Activated CD4-positive, alpha-beta T cell treated with anti-CD3 and anti-CD28 coated beads for 24 hours (primary cell): ENCODE measurements at regions not wholly inside any gene's neighbourhood (a gene's known extent, or its start where the extent isn't known, plus 50 kb on each side); places are given as distances from the start of the nearest gene placed in this dataset.
"Not testable (repeated sequence)": the region's sequence is repeated elsewhere in the genome, so short reads cannot be mapped to it uniquely, and the experiment has no call there.

ENCODE experiments used
- DNase-seq, 2 donors: peaks; one replicate each; pipeline ENCODE4 v3.0.0-alpha.2; 2020; ENCODE audit warnings: low read depth in 2 of 2

- DNase-seq = no peak
Measured at GRCh38 chr16:35749253-35750141, 2290.1 kb downstream of the TP53TG3F start.

DNA sequence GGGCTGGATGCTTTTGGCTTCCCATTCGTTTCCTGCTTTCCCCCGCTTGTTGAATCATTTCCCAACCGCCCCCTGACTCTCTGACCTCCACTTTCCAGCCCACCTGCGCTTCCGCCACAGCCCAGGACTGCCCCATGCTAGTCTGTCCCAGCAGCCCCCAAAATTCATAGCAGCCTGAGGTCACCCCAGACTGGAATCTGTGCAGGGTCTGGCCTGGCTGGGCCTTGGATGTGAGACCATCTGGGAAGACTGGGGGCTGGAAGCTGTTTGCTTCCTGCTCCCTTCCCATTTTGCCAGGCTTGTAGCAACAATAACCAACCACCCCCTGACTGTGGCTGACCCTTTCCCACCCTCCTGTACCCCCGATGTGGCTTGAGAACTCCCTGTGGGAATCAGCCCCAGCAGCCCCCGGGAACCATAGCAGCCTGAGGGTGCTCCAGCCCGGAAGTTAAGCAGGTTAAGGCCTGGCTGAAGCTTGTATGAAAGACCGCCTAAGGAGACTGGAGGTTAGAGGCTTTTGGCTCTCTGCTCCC is 2290.8 kb downstream of the TP53TG3F start:
- no peak for DNase-seq

GRCh38 chr16:35750701-35751104 is 2291.3 kb downstream of the TP53TG3F start:
- no peak for DNase-seq

GRCh38 chr16:35751191-35751941 is 2292.0 kb downstream of the TP53TG3F start:
- DNase-seq = no peak

GRCh38 chr16:35752012-35752772 is 2292.8 kb downstream of the TP53TG3F start:
- DNase-seq = no peak

- DNase-seq = no peak
Measured at GRCh38 chr16:35752773-35753558, 2293.6 kb downstream of the TP53TG3F start.

DNA sequence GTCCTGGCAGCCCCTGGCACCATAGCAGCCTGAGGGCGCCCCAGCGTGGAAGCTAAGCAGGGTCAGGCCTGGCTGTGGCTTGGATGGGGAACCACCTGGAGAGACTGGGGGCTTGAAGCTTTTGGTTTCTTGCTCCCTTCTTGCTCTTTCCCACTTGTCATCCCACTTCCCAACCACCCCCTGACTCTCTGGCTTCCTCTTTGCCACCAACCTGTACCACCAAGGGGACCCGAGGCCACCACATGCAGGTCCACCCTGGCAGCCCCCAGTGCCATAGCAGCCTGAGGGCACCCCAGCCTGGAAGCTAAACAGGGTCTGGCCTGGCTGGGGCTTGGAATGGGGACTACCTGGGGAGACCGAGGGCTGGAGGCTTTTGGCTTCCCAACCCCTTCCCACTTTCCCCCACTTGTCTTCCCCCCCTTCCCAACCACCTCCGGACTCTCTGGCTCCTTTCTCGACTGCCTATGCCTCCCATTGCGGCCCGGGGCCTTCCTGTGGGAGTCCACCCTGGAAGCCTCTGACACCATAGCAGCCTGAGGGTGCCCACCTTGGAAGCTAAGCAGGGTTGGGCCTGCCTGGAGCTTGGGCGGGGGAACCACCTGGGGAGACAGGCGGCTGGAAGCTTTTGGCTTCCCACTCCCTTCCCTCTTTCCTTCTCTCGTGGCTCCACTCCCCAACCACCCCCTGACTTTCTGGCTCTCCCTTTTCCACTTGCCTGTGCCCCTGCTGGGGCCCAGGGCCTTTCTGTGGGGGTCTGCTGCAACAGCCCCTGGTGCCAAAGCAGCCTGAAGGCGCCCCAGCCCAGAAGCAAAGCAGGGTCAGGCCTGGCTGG is 2294.4 kb downstream of the TP53TG3F start:
- no peak for DNase-seq

DNA sequence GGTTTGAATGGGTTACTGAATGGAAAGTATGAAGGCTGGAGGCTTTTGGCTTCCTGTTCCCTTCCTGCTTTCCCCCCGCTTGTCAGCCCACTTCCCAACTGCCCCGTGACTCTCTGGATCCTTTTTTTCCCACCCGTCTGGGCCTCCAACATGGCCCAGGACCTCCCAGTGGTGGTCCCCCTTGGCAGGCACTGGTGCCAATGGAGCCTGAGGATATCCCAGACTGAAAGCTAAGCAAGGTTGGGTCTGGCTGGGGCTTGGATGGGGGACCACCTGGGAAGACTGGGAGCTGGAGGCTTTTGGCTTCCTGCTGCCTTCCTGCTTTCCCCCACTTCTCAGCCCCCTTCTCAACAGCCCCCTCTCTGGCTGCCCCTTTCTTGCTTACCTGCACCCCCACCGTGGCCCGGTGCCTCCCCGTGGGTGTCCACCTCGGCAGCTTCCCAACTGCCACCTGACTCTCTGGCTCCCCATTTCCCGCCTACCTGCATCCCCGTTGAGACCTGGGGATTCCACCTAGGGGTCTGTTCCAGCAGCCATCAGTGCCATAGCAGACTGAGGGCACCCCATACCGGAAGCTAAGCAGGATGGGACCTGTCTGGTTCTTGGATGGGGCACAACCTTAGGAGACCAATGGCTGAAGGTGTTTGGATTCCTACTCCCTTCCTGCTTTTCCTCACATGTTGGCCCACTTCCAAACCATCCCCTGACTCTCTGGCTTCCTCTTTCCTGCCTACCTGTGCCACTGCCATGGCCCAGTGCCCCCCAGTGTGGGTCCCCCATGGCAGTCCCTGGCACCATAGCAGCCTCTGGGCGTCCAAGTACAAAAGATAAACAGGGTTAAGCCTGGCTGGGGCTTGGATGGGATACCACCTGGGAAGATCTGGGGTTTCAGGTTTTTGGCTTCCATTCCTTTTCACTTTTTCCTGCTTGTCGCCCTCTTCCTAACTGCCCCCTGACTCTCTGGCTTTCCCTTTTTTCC is 2295.3 kb downstream of the TP53TG3F start:
- DNase-seq = no peak

DNA sequence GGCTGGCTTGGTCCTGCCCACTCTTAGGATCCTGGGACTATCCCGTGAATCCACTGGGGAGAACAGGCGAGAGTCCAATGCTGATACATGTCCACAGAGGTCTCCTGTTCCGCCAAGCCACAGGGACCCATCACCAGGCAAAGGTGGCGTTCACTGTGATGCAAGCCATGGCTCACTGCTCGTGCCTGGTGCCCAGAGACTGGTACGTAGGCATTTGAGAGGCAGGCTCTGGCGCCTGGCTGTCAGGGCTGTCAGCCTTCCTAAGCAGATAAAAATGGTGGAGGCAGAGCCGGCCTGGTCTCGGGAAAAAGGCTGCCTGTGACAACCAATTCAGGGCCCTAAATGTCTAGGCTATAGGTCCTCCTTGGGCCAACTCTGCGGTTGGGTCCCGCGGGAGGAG is 2329.0 kb downstream of the TP53TG3F start:
- no peak for DNase-seq

DNA sequence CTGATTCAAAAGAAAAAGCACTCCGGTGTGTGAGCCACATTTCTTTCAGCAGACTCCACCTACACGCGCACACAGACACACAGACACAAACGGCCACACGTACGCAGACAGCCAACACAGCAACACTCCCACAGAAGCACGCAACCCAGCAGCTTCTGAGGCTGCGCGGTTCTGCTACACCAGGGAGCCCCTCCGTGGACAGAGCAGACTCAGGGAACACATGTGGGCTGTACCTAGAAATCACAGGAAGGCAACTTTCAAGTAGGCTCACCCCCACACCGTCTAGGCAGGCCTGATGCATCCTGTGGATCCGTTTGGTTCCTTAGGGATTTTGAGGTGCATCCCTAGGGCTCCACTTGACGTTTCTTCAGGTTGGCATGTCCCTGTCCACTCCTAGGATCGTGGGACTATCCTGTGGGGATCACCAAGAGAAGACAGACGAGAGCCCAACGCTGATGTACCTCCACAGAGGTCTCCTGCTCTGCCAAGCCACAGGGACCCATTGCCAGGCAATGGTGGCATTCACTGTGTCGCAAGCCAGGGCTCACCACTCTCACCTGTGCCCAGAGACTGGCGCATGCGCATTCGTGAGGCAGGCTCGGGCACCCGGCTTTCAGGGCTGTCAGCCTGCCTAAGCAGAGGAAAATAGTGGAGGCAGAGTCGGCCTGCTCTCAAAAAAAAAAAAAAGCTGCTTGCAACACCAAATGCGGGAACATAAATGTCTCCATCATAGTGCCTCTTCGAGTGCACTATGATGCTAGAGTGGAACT is 2333.3 kb downstream of the TP53TG3F start:
- no peak for DNase-seq

DNA sequence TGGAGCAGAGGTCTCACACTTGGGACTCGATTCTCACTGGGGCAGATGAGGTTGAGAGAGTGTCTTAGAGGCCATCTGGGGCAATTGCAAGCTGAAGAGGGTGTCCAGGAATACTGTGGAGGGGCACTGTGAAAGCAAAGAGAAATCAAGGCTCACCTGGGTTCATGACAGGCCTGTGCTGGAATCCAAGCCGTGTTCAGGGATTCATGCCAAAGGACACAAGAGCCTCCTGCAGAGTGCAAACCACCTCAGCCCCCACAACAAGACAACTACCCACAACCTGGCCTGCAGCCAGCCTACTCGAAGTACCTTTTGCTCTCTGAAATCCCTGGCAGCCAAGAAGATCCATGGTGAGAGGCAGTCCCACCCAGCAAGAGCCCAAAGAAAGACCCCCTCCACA is 2334.2 kb downstream of the TP53TG3F start:
- DNase-seq = no peak

DNA sequence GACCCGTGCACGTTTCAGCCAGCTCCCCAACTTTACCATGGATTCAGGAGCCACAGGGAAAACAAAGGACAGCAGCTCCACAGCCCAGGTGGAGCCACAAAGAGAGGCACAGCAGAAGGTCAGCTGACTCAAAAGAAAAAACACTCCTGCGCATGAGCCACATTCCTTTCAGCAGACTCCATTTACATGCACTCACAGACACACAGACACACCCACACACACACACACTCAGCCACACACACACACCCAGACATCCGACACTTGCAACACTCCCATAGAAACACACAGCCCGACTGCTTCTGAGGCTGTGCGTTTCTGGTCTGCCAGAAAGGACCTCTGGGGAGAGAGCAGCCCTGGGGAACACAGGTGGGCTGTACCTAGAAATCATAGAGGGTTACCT is 2335.5 kb downstream of the TP53TG3F start:
- DNase-seq = no peak

GRCh38 chr16:35795361-35796029 is 2336.1 kb downstream of the TP53TG3F start:
- DNase-seq = no peak

DNA sequence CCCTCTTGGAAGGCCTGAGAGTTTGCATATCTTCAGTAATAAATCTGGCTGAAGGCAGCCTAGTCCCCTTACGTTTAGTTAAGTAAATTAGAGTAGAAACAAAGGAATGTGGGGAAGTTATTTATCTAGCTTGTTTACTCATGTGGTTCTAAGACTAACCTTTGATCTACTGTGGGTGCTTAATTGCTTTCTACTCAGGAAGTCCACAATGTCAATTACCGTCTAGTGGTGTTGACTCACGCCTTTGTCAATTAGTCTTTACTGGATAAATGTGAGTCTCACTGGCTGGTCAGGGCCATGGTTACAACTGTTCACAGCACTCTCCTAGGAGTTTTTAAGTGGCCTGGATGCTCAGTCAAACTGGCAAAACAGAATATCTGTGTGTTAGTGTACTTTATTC is 2338.4 kb downstream of the TP53TG3F start:
- no peak for DNase-seq

- DNase-seq = no peak
Measured at GRCh38 chr16:35798885-35799426, 2339.5 kb downstream of the TP53TG3F start.

- DNase-seq = not testable (repeated sequence)
Measured at GRCh38 chr16:35804465-35804864, 2345.1 kb downstream of the TP53TG3F start.

- DNase-seq = no peak
Measured at GRCh38 chr16:35823342-35823741, 2363.9 kb downstream of the TP53TG3F start.
